Prostate gland (tissue), 2 donors: ENCODE measurements at regions not wholly inside any gene's neighbourhood (a gene's known extent, or its start where the extent isn't known, plus 50 kb on each side); places are given as distances from the start of the nearest gene placed in this dataset.
"Not testable (repeated sequence)": the region's sequence is repeated elsewhere in the genome, so short reads cannot be mapped to it uniquely, and the experiment has no call there.

Experiments used
- CTCF ChIP-seq, 4 experiments: fragments of 200-600 bp in 2 of 4; fragments of 450-650 bp in 2 of 4; sonication (generic) in 2 of 4; IDR thresholded peaks; 1 replicate in 3 of 4; 2 replicates in 1 of 4; pipeline ENCODE4 v1.5.1; 2016 to 2019; ENCODE audit warnings: antibody characterized with exemption in 4 of 4, mild to moderate bottlenecking in 2 of 4, moderate library complexity in 2 of 4
- POLR2A ChIP-seq: fragments of 450-650 bp; IDR thresholded peaks from one replicate; pipeline ENCODE4 v1.6.1; 2016; ENCODE audit warnings: antibody characterized with exemption, mild to moderate bottlenecking
- POLR2AphosphoS5 ChIP-seq: sonication (generic); formaldehyde crosslinking; IDR thresholded peaks from one replicate; pipeline ENCODE4 v1.6.1; 2017; ENCODE audit warnings: antibody characterized with exemption

- TF ChIP-seq POLR2AphosphoS5; CTCF (IDR thresholded peaks at IDR 0.05); POLR2A: not testable (repeated sequence)
Observed at GRCh38 chr12:76676261-76676660, 87.7 kb upstream of the ZDHHC17 start.
